GM21367 (cell line): ENCODE measurements at regions not wholly inside any gene's neighbourhood (a gene's known extent, or its start where the extent isn't known, plus 50 kb on each side); places are given as distances from the start of the nearest gene placed in this dataset.
"Not testable (repeated sequence)": the region's sequence is repeated elsewhere in the genome, so short reads cannot be mapped to it uniquely, and the experiment has no call there.

ENCODE experiments used
- ATAC-seq: cut with Tn5 transposase; IDR thresholded peaks from one replicate; pipeline ENCODE4 v1.9.1; 2021; ENCODE audit not compliant: unreplicated experiment

GRCh38 chr3:145197821-145198220, 963.2 kb downstream of the PLOD2 start:
- no peak for ATAC-seq

- no peak for ATAC-seq
These were observed 951.4 kb downstream of the PLOD2 start for GRCh38 chr3:145209561-145209960.

- no peak for ATAC-seq
These were observed 941.4 kb downstream of the PLOD2 start for GRCh38 chr3:145219355-145220235.

GRCh38 chr3:145224886-145225285, 936.1 kb downstream of the PLOD2 start:
- ATAC-seq, result no peak

- no peak for ATAC-seq
These were observed 917.1 kb downstream of the PLOD2 start for GRCh38 chr3:145243875-145244274.

GRCh38 chr3:145244327-145244726, 916.7 kb downstream of the PLOD2 start:
- no peak for ATAC-seq

GRCh38 chr3:145246291-145246690, 914.7 kb downstream of the PLOD2 start:
- ATAC-seq, result no peak

- no peak for ATAC-seq
These were observed 912.1 kb downstream of the PLOD2 start for GRCh38 chr3:145248928-145249327.

- ATAC-seq, result no peak
These were observed 909.7 kb downstream of the PLOD2 start for GRCh38 chr3:145251311-145251710.

GRCh38 chr3:145257967-145258366, 903.0 kb downstream of the PLOD2 start:
- not testable (repeated sequence) for ATAC-seq

GRCh38 chr3:145259166-145259880, 901.7 kb downstream of the PLOD2 start:
- no peak for ATAC-seq

GRCh38 chr3:145263458-145263857, 897.5 kb downstream of the PLOD2 start:
- ATAC-seq, result not testable (repeated sequence)

- no peak for ATAC-seq
These were observed 894.6 kb downstream of the PLOD2 start for GRCh38 chr3:145266368-145266767.

- ATAC-seq, result no peak
These were observed 891.9 kb downstream of the PLOD2 start for GRCh38 chr3:145269106-145269505.

- no peak for ATAC-seq
These were observed 888.3 kb downstream of the PLOD2 start for GRCh38 chr3:145272684-145273083.

GRCh38 chr3:145282505-145282904, 878.5 kb downstream of the PLOD2 start:
- ATAC-seq, result no peak

GRCh38 chr3:145286937-145287336, 874.0 kb downstream of the PLOD2 start:
- no peak for ATAC-seq

- ATAC-seq, result no peak
These were observed 871.0 kb downstream of the PLOD2 start for GRCh38 chr3:145290010-145290409.

- no peak for ATAC-seq
These were observed 866.4 kb downstream of the PLOD2 start for GRCh38 chr3:145294572-145294971.

- ATAC-seq, result no peak
These were observed 853.7 kb downstream of the PLOD2 start for GRCh38 chr3:145307272-145307671.

GRCh38 chr3:145313751-145314150, 847.2 kb downstream of the PLOD2 start:
- no peak for ATAC-seq

- not testable (repeated sequence) for ATAC-seq
These were observed 844.7 kb downstream of the PLOD2 start for GRCh38 chr3:145316253-145316652.
